GM23338 (cell line): ENCODE measurements at regions not wholly inside any gene's neighbourhood (a gene's known extent, or its start where the extent isn't known, plus 50 kb on each side); places are given as distances from the start of the nearest gene placed in this dataset.

Source experiments
- ATAC-seq: fragments of 200-7000 bp; cut with Tn5 transposase; 3 replicates; pipeline ENCODE4 v1.9.1; 2020
- DNase-seq: peaks from one replicate; pipeline ENCODE4 v3.0.0-alpha.2; 2015; ENCODE audit warnings: low spot score
- H2AFZ ChIP-seq: fragments of 200-600 bp; sonication (generic); 2 replicates; pipeline ENCODE4 v1.8.0; 2016; ENCODE audit warnings: antibody characterized with exemption, mild to moderate bottlenecking, moderate library complexity
- H3F3A ChIP-seq: fragments of 200-600 bp; sonication (generic); replicated peaks from 2 replicates; pipeline ENCODE4 v1.8.0; 2017; ENCODE audit warnings: antibody characterized with exemption, mixed run types, low read depth
- H3K27ac ChIP-seq: fragments of 200-600 bp; sonication (generic); 2 replicates; pipeline ENCODE4 v1.6.1; 2016; ENCODE audit warnings: low read depth
- H3K27me3 ChIP-seq: fragments of 200-600 bp; sonication (generic); 2 replicates; pipeline ENCODE4 v1.8.0; 2016; ENCODE audit warnings: mild to moderate bottlenecking, mixed run types, moderate library complexity; ENCODE audit not compliant: insufficient read depth
- H3K36me3 ChIP-seq: fragments of 200-600 bp; sonication (generic); 2 replicates; pipeline ENCODE4 v1.8.0; 2016; ENCODE audit warnings: mild to moderate bottlenecking; ENCODE audit not compliant: insufficient read depth
- H3K4me1 ChIP-seq: fragments of 200-600 bp; sonication (generic); 2 replicates; pipeline ENCODE4 v1.8.0; 2016; ENCODE audit warnings: mild to moderate bottlenecking, moderate library complexity; ENCODE audit not compliant: insufficient read depth
- H3K4me2 ChIP-seq: fragments of 200-600 bp; sonication (generic); 2 replicates; pipeline ENCODE4 v1.7.1; 2017; ENCODE audit warnings: mixed run types
- H3K4me3 ChIP-seq: fragments of 200-600 bp; sonication (generic); 2 replicates; pipeline ENCODE4 v1.6.1; 2016; ENCODE audit warnings: mixed run types
- H3K79me2 ChIP-seq: fragments of 200-600 bp; sonication (generic); replicated peaks from 2 replicates; pipeline ENCODE4 v1.8.0; 2017; ENCODE audit warnings: mild to moderate bottlenecking; ENCODE audit not compliant: insufficient read depth
- H3K9me2 ChIP-seq: fragments of 200-600 bp; sonication (generic); 2 replicates; pipeline ENCODE4 v1.8.0; 2017; ENCODE audit not compliant: insufficient read depth
- H4K20me1 ChIP-seq: fragments of 200-600 bp; sonication (generic); replicated peaks from 2 replicates; pipeline ENCODE4 v1.8.0; 2017; ENCODE audit warnings: mild to moderate bottlenecking; ENCODE audit not compliant: insufficient read depth
- H3K27ac Mint-ChIP-seq: 2 replicates; pipeline ENCODE4 v1.8.0; 2020; ENCODE audit warnings: inconsistent platforms, mild to moderate bottlenecking, moderate library complexity, mixed read lengths
- H3K27me3 Mint-ChIP-seq: 3 replicates; pipeline ENCODE4 v1.8.0; 2022; ENCODE audit warnings: low read depth, mild to moderate bottlenecking, moderate library complexity, mixed read lengths, inconsistent platforms; ENCODE audit not compliant: insufficient read depth, poor library complexity
- H3K36me3 Mint-ChIP-seq: 3 replicates; pipeline ENCODE4 v1.8.0; 2021; ENCODE audit warnings: low read depth, mild to moderate bottlenecking, inconsistent platforms, moderate library complexity, mixed read lengths
- H3K4me1 Mint-ChIP-seq: 3 replicates; pipeline ENCODE4 v1.8.0; 2020; ENCODE audit warnings: mild to moderate bottlenecking, inconsistent platforms, mixed read lengths
- H3K4me3 Mint-ChIP-seq: 3 replicates; pipeline ENCODE4 v1.8.0; 2021; ENCODE audit warnings: moderate library complexity, mild to moderate bottlenecking, inconsistent platforms, mixed read lengths
- H3K9me3 Mint-ChIP-seq: 3 replicates; pipeline ENCODE4 v1.8.0; 2020; ENCODE audit warnings: moderate library complexity, mild to moderate bottlenecking, inconsistent platforms, mixed read lengths
- CREB1 ChIP-seq: fragments of 250-450 bp; sonication (Bioruptor Pico); IDR thresholded peaks from 2 replicates; pipeline ENCODE4 v1.5.0; 2020; ENCODE audit warnings: low read depth, mild to moderate bottlenecking, moderate library complexity
- CTCF ChIP-seq, 2 experiments: fragments of 200-600 bp in 1 of 2; sonication (generic) in 1 of 2; conservative IDR thresholded peaks; 2 replicates each; pipeline versions ENCODE4 v1.5.1 to v1.6.1; 2016 to 2017; ENCODE audit warnings: antibody characterized with exemption in 2 of 2, low read depth in 2 of 2, mild to moderate bottlenecking in 2 of 2, moderate library complexity in 1 of 2
- ETS1 ChIP-seq: IDR thresholded peaks from 2 replicates; pipeline ENCODE4 v1.6.1; 2016; ENCODE audit warnings: antibody characterized with exemption
- EZH2 ChIP-seq: fragments of 200-600 bp; sonication (generic); IDR thresholded peaks from one replicate; pipeline ENCODE4 v1.8.0; 2017; ENCODE audit warnings: antibody characterized with exemption, mild to moderate bottlenecking, low read depth; ENCODE audit not compliant: unreplicated experiment
- EZH2phosphoT487 ChIP-seq: fragments of 200-600 bp; sonication (generic); IDR thresholded peaks from one replicate; pipeline ENCODE4 v1.8.1; 2018; ENCODE audit warnings: antibody characterized with exemption; ENCODE audit not compliant: unreplicated experiment
- JUNB ChIP-seq: IDR thresholded peaks from one replicate; pipeline ENCODE4 v1.6.1; 2016; ENCODE audit warnings: antibody characterized with exemption; ENCODE audit not compliant: unreplicated experiment
- NANOG ChIP-seq: IDR thresholded peaks from 2 replicates; pipeline ENCODE4 v1.6.1; 2016; ENCODE audit warnings: antibody characterized with exemption, borderline replicate concordance
- POLR2AphosphoS5 ChIP-seq: IDR thresholded peaks from 2 replicates; pipeline ENCODE4 v1.6.1; 2016; ENCODE audit warnings: antibody characterized with exemption, low read depth
- REST ChIP-seq: IDR thresholded peaks from one replicate; pipeline ENCODE4 v1.6.1; 2018; ENCODE audit warnings: antibody characterized with exemption; ENCODE audit not compliant: unreplicated experiment
- STAT1 ChIP-seq: IDR thresholded peaks from one replicate; pipeline ENCODE4 v1.6.1; 2016; ENCODE audit warnings: antibody characterized with exemption; ENCODE audit not compliant: unreplicated experiment
- ZNF114 ChIP-seq: fragments of 250-450 bp; sonication (Bioruptor Pico); IDR thresholded peaks from 2 replicates; pipeline ENCODE4 v1.5.0; 2020; ENCODE audit warnings: mild to moderate bottlenecking, moderate library complexity
- ZNF331 ChIP-seq: fragments of 250-450 bp; sonication (Bioruptor Pico); IDR thresholded peaks from 2 replicates; pipeline ENCODE4 v1.5.0; 2020; ENCODE audit warnings: low read depth, mild to moderate bottlenecking, moderate library complexity
- ZNF462 ChIP-seq: fragments of 250-450 bp; sonication (Bioruptor Pico); IDR thresholded peaks from 2 replicates; pipeline ENCODE4 v1.5.0; 2020; ENCODE audit warnings: mild to moderate bottlenecking, moderate library complexity

GRCh38 chr10:20593649-20594048, 303.5 kb downstream of the NEBL start:
- Histone ChIP-seq H3K4me3 (no peak overlapping the region), H2AFZ (no peak overlapping the region), H3K9me2 (no peaks in the 10 kb centered on the region), H4K20me1 (no peaks in the 10 kb centered on the region), H3K36me3 (no peaks in the 10 kb centered on the region), H3K4me1 (peaks cover 7% of the 10 kb centered on the region), H3F3A (no peaks in the 10 kb centered on the region), H3K4me2 (no peak overlapping the region), H3K79me2 (no peaks in the 10 kb centered on the region), H3K27me3 (no peaks in the 10 kb centered on the region), H3K27ac (no peak overlapping the region)
- H3K4me3 Mint-ChIP-seq = no peak overlapping the region
- DNase-seq = peak; percentile 16
- H3K9me3 Mint-ChIP-seq = no peaks in the 10 kb centered on the region
- H3K4me1 Mint-ChIP-seq = peaks cover 21% of the 10 kb centered on the region
- H3K36me3 Mint-ChIP-seq = no peaks in the 10 kb centered on the region
- peak; percentile 40 for ATAC-seq
- no peaks in the 10 kb centered on the region for H3K27me3 Mint-ChIP-seq
- H3K27ac Mint-ChIP-seq = no peak overlapping the region
- TF ChIP-seq POLR2AphosphoS5 (no peak), ZNF331 (CRISPR knock-in tag) (no peak), EZH2phosphoT487 (no peak), CTCF (conservative IDR thresholded peaks at IDR 0.05; ENCODE audit: low read depth in 2 of 2) (no peak), REST (no peak), NANOG (no peak), ZNF462 (CRISPR knock-in tag) (no peak), ETS1 (no peak), ZNF114 (CRISPR knock-in tag) (no peak), STAT1 (no peak), JUNB (no peak), CREB1 (CRISPR knock-in tag) (no peak), EZH2 (no peak)
